Middle frontal gyrus (tissue), 1 donor: ENCODE measurements at regions not wholly inside any gene's neighbourhood (a gene's known extent, or its start where the extent isn't known, plus 50 kb on each side); places are given as distances from the start of the nearest gene placed in this dataset.
"Not testable (repeated sequence)": the region's sequence is repeated elsewhere in the genome, so short reads cannot be mapped to it uniquely, and the experiment has no call there.

Source experiments
- DNase-seq: peaks from one replicate; pipeline ENCODE4 v3.0.0-alpha.2; 2015; ENCODE audit warnings: low spot score; ENCODE audit errors: extremely low spot score

DNA sequence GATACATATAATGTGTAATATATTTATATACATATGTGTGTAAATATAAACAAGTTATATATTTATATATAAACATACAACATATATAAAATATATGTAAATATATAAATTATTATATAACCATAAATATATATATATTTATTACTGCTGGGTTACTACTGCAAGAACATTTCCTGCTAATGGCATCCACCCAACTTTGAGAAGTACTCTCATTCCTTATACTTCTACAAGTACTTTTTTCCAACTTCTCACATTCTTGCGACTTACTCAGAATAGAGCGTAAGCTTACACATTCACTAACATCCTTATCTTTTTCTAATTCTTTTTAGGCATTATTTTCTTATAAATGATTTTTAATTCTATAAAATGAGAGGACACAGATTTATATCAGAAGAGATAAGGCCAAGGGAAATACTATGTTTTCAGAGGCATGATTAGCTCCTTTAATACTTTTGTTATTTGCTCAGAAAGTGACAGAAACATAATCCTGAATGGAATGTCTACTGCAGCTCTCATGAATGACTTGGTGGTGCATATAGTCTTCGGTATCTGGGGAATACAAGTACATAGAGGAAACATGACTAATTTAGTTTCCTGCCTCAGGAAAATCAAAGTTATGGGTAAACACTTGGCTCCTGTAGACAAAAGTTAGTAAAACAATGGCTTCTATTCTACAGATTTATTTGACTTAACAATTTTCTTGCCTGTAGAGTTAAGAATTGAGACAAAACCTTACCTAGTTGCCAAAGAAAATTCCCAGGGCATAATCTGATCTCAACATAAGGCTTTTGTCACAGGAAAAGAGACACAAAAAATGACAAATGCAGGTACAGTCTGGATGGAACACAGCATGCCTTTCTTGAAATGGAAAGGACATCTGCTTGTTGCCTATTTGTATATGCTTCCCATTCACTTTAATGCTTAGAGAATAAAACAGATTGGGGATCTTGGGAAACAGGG lies 453.9 kb downstream of the SQOR start:
- DNase-seq, result no peak

DNA sequence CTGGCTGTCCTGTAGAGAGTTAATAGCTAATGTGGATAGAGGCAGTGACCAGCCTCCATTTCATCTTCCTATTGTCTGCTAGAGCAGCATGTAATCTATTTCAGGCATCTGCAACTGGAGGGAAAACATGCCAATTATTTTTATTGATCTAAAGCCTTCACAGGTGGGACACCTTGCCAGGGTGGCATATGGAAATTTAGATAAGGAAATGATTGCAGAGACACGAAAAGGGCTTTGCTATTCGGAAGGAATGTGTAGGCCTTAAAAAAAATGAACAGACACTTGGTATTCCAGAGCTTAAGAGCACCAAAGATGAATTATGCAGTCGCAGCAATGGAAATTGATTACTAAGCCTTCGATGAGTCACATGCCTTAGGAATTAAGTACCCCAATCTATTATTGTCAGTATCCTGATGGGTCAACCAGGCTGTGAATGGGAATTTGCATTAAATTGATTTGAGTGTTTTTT lies 454.7 kb downstream of the SQOR start:
- no peak for DNase-seq

DNA sequence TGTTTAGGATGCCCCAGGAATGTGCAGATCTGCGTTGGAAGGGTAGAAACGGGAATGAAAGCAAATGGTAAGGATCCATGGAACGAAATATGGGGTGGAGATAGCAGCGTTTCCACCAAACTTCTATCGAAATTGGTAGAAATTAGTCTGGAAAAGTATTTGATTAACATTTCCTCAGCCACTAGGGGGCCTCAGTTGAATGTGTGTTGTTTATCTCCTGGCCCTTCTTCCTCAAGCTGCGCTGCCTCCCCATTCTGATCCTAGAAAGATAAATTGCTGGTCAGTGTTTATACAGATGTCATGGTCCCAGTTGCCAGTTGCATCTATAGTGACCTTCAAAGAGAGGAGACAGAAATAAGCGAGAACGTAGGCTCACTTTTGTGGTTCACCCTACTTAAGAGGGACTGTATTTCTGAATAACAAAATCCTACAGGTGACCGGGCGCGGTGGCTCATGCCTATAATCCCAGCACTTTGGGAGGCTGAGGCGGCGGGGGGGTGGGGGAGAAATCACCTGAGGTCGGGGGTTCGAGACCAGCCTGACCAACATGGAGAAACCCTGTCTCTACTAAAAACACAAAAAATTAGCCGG lies 457.1 kb downstream of the SQOR start:
- no peak for DNase-seq

DNA sequence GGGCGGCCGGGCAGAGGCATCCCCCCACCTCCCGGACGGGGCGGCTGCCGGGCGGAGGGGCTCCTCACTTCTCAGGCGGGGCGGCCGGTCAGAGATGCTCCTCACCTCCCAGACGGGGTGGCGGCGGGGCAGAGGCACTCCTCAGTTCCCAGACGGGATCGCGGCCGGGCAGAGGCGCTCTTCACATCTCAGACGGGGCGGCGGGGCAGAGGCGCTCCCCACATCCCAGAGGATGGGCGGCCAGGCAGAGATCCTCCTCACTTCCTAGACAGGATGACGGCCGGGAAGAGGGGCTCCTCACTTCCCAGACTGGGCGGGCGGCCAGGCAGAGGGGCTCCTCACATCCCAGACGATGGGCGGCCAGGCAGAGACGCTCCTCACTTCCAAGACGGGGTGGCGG lies 463.2 kb downstream of the SQOR start:
- not testable (repeated sequence) for DNase-seq

DNA sequence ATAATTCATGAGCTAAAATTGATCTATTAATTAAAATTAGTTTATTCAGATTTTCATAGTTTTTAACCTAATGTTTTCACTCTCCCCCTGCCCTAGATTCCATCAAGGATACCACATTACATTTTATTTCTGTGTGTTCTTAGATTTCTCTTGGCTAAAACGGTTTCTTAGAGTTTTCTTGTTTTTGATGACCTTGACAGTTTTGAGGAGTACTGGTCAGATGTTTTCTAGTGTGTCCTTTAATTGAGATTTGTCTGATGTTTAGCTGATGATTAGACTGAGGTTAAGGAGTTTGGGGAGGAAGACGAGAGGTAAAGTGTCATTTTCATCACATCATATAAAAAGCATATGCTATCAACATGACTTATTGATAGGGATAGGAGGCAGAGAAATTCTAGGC lies 475.9 kb downstream of the SQOR start:
- DNase-seq, result no peak

DNA sequence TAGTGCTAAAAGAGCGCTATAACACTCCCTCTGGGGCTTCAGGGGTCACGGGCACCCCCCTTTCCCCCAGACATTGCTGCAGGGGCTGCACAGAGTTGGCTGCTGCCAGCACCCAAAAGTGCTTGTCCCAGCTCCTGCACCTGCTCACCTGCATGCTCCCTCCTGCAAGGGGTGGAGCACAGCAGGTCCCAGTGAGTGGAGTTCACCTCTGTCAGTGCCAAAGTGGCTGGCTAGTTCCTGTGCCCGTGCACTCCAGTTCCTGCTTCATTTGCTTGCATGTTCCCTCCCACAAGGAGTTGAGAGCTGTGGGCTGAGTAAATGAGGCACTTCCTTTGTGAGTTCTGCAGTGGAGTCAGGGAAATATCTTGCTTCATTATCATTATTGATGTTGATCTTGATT lies 476.9 kb downstream of the SQOR start:
- DNase-seq, result no peak

DNA sequence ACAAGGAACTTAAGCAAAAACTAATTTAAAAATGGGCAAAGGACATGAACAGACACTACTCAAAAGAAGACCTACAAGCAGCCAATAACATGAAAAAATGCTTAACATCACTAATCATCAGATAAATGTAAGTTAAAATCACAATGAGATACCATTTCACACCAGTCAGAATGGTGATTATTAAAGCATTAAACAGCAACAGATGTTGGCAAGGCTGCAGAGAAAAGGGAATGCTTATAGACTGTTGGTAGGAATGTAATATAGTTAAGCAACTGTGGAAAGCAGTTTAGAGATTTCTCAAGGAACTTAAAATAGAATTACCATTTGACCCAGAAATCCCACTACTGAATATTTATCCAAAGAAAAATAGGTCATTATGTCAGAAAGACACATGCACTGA lies 482.2 kb downstream of the SQOR start:
- no peak for DNase-seq

DNA sequence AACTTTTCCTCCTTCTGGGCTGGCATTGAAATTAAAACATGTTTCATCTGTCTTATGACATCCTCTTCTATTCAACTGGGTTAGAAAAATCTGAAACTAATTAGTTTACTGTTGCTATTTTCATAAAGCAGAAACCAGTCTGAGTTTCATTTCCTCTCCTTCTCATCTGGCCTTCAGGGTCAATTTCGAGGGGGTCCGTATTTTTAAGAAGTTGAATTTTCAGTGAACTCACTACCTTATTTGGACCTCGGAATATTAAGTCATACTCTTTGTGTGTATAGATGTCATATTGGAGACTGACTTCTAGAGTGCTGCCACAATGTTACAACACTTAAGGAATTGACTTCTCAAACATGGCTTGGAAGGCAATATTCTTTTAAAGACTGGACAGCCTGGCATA lies 485.9 kb downstream of the SQOR start:
- DNase-seq, result no peak

DNA sequence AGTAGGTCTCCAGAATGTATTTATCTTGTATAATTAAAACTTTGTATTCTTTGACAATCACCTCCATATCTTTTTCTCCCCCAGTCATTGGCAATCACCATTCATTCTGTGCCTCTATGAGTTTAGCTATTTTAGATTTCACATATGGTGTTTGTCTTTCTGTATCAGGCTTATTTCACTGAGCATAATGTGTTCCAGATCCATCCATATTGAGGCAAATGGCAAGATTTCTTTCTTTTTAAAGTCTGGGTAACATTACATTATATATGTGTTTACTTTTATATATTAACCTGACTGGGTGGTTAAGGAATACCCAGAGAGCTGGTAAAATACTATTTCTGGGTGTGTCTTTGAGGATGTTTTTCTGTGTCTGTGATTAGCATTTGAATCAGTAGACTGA lies 486.6 kb downstream of the SQOR start:
- DNase-seq, result no peak

DNA sequence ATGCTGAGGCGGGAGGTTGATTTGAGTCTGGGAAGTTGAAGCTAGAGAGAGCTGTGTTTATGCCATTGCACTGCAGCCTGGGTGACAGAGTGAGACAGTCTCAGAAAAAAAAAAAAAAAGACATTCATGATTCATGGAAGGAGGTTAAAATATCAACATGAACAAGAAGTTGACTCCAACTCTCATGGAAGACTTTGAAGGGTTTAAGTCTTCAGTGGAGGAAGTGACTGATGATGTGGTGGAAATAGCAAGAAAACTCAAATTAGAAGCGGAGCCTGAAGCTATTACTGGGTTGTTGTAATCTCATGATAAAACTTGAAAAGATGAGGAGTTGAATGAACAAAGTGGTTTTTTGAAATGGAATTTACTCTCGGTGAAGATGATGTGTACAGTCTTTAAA lies 491.8 kb downstream of the SQOR start:
- DNase-seq, result no peak

DNA sequence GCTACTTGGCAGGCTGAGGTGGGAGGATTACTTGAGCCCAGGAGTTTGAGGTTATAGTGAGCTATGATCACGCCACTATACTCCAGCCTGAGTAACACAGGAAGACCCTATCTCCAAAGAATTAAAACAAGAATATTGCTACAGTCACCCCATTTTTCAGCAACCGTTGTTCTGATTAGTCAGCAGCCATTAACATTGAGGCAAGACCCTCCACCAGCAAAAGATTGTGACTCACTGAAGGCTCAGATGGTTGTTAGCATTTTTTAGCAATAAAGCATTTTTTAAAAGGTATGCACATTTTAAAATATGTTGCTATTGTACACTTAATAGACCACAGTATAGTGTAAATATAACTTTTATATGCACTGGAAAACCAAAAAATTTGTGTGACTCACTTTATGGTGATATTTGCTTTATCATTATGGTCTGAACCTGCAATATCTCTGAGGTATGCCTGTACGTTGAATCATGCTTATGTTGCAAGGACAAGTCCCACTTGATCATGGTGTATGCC lies 492.6 kb downstream of the SQOR start:
- no peak for DNase-seq

DNA sequence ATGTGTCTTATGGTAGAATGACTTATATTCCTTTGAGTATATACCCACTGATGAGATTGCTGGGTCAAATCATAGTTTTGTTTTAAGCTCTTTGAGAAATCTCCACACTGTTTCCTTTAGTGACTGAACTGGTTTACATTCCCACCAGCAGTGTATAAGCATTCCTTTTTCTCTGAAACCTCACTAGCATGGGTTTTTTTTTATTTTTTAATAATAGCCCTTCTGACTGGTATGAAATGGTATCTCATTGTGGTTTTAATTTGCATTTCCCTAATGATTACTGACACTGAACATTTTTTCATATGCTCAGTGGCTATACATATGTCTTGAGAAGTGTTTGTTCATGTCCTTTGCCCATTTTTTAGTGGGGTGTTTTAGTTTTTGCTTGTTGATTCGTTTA lies 494.3 kb downstream of the SQOR start:
- DNase-seq, result no peak

DNA sequence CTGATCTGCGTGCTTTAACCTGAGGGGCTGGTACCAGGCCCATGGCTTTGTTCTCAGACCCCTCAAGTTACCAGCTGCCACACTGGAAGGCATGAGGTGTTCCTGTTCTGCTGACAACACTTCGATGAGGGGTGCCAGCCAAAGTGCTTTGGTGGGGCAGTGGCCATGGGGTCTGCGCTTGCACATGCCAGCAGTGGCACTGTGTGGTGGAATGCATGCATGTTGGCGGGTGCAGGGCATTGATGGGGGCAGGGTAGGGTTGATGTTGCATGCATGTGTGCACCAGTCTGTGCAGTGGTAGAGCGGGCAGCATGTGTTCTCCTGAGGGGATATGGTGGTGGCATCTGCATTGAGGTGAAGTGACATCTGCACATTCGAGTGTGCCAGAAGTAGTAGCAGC lies 497.0 kb downstream of the SQOR start:
- DNase-seq, result no peak

DNA sequence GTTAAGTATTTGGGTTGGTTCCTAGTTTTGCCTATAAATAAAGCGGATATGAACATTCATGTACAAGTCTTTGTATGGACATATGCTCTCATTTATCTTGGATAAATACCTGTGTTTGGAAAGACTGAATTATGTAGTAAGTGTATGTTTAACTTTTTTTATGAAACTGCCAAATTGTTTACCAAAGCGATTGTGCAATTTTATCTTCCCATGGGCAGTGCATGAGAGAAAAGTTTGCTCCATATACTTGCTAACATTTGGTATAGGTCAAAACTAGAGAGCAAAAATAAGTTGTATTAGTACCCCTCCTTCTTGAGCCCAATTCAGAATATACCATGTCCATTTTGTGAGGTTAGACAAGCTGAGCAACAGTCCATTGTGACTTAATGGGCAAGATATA lies 502.6 kb downstream of the SQOR start:
- DNase-seq, result no peak

DNA sequence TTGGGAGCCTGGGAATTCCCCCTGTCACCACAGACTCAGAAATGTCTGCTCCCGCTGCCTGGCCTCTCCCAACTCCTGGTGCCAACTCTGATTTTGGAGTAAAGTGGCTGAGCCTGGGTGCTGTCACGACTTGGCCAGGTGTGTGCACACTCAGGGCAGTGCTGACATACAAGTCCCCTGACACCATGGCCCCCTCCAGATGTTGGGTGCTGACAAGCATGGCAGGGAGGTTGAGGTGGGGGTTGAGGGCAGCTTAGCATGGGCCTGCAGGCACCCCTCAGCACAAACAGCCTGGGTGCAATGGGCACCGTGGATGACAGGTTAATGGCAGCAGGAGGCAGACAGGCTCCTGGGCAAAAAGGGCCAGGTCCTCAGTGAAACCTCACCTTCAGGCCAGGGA lies 511.2 kb downstream of the SQOR start:
- DNase-seq, result no peak

DNA sequence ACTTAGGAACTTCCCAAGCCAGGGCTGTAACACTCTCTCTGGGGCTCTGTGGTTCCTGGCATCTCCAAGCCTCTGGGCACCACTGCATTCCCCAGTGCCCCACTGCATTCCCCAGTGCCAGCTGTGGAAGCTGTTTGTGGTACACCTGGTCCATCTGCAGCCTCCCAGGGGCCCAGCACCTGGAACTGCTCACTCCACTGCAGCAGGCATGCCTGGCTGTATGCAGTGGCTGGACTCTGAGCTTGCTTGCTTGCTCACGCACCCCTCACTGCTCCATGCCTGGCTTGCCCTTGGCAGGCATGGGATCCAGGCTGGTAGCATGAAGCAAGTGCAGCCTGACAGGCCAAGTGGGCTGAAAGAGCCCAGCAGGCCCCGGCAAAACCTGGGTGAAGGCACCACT lies 512.1 kb downstream of the SQOR start:
- DNase-seq, result no peak

DNA sequence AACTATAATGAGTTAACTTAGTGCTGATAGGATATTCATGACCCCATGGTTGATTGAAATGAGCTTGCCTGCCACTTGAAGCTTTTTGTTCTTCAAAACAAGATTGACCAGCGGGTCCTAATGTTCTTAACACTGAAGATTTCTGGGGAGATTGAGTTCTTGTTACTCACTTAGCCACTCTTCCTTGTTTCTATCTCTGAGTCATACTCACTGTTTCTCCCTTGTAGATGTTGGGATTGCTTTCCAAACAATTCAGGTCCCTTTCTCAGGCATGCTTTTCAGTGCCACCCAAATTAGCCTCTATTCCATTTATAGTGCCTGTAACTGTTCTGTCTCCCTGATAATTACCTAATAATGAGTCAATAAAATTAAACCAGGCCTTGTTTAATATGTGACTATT lies 517.0 kb downstream of the SQOR start:
- DNase-seq, result no peak

DNA sequence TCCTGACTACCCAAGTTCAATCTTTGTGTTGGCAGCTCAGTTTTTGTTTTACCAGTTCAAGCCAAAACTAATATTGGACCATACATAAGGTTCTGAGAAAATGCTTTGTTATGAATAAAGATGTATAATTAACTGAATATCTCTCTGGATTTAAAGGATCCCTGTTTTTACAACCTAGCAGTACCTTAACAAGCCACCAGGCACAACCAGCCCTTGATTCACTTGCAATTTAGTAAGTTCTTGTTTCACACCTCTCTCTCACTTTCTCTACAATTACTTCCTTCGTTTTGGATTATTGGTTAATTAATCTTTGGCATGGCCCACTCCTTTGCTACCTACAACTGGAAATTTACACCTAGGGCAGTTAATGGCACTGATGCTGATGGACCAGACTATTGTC lies 531.9 kb downstream of the SQOR start:
- no peak for DNase-seq

DNA sequence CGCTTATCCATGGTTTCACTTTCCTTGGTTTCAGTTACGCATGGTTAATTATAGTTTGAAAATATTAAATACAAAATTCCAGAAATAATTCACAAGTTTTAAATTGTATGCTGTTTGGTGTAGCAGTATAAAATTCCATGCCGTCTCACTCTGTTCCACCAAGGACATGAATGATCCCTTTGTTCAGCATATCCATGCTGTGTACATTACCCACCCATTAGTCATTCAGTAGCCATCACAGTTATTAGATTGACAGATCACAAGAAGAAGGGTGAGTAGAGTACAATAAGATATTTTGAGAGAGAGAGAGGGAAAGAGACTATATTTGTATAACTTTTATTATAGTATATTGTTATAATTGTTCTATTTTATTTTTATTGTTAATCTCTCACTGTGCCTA lies 535.5 kb downstream of the SQOR start:
- DNase-seq, result no peak

DNA sequence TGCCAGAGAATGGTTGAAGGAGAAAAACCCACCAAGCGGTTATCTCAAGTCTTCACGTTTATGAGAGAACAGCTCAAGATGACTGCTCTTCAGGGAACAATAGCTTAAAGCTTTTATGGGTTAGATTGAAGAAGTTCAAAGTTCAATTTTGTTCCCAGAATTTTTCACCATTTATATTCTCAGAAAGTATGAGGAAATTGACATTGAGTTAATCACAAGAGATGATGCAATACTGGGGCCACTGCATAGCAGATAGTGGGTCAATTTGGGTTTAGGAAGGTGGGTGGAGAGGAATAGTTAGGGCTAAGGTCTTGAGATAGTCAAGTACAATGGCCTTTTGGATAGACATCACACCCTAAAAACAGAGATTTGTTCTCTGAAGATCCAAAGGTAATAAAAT lies 539.3 kb downstream of the SQOR start:
- DNase-seq, result no peak

DNA sequence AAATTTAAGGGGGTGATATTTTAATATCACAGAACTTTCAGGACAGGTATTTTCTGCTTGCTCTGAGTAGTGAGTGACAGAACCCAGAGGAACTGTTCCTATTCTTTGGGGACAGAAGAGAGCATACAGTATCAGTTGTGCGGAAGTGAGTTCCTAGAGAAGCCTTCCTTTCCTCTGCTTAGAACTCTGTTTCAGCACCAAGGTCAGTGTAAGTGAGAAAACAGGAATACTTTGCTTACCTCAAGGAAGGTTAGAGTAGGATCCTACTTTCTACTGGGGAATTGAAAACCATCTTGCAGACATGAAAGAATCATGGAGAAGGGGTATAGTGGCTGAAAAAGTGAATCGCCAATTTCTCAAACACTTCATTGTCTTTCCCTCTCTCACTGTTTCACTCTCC lies 542.4 kb downstream of the SQOR start:
- no peak for DNase-seq

DNA sequence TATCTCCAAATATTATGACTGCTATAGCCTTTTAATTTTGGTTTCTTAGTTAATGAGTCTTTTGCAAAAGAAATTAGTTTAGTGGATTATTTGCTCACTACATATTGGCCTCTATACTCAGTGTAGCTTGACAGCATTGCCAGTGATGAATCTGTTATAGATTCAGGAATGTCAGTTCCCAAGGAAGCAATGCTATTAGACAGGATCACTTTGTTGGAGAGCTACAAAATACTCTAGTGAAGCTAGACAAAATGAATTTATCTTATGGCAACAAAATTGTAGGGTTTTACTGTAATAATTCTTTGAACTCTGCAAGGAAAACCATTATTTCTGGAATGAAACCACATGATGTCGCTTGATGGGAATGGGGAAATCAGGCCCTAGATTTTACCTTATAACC lies 543.3 kb downstream of the SQOR start:
- no peak for DNase-seq

DNA sequence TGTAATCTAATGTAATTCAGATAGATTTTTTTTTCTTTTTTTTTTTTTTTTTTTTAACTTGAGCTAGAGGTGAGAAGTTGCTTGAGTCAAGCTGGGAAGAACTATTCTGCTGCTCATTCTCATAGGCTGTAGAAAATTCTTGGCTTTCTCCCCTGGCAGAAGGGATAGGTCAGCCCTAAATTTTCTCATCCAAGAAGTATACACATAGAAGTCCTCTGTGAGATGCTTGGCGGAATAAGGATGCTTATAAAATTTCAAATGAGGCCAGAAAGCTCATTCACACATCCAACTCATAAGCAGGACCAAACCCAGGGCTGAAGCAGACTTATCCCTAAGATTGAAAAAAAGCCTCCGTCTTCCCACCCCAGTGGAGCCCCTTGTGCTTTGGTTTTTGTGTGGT lies 572.5 kb downstream of the SQOR start:
- DNase-seq, result no peak
